GM12873 (cell line): ENCODE measurements at regions not wholly inside any gene's neighbourhood (a gene's known extent, or its start where the extent isn't known, plus 50 kb on each side); places are given as distances from the start of the nearest gene placed in this dataset.

Experiments used
- TF ChIP-seq, protein P1 (sequence below): IDR thresholded peaks from 2 replicates; pipeline ENCODE4 v1.5.1; 2012; ENCODE audit warnings: low read depth, mild to moderate bottlenecking, moderate library complexity, low read length, control low read depth; ENCODE audit not compliant: insufficient read depth; ENCODE audit errors: missing control alignments

GRCh38 chr3:174482541-174482940 lies 376.6 kb upstream of the NAALADL2 start:
- TF ChIP-seq, protein P1, sequence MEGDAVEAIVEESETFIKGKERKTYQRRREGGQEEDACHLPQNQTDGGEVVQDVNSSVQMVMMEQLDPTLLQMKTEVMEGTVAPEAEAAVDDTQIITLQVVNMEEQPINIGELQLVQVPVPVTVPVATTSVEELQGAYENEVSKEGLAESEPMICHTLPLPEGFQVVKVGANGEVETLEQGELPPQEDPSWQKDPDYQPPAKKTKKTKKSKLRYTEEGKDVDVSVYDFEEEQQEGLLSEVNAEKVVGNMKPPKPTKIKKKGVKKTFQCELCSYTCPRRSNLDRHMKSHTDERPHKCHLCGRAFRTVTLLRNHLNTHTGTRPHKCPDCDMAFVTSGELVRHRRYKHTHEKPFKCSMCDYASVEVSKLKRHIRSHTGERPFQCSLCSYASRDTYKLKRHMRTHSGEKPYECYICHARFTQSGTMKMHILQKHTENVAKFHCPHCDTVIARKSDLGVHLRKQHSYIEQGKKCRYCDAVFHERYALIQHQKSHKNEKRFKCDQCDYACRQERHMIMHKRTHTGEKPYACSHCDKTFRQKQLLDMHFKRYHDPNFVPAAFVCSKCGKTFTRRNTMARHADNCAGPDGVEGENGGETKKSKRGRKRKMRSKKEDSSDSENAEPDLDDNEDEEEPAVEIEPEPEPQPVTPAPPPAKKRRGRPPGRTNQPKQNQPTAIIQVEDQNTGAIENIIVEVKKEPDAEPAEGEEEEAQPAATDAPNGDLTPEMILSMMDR: no peak

DNA sequence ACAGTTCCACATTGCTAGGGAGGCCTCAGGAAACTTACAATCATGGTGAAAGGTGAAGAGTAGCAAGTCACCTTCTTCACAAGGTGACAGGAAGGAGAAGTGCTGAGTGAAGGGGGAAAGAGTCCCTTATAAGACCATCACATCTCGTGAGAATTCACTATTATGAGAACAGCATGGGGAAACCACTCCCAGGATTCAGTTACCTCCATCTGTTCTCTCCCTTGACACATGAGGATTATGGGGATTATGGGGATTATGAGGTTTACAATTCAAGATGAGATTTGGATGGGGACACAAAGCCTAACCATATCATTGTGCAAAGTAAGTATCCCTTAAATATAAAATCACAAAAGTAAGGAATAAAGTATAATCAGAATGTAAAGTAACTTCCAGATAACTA lies 375.9 kb upstream of the NAALADL2 start:
- TF ChIP-seq, protein P1: no peak

GRCh38 chr3:174488527-174488926 lies 370.6 kb upstream of the NAALADL2 start:
- TF ChIP-seq, protein P1: no peak

GRCh38 chr3:174495311-174495710 lies 363.8 kb upstream of the NAALADL2 start:
- TF ChIP-seq, protein P1: no peak

GRCh38 chr3:174495928-174496327 lies 363.2 kb upstream of the NAALADL2 start:
- TF ChIP-seq, protein P1: no peak

DNA sequence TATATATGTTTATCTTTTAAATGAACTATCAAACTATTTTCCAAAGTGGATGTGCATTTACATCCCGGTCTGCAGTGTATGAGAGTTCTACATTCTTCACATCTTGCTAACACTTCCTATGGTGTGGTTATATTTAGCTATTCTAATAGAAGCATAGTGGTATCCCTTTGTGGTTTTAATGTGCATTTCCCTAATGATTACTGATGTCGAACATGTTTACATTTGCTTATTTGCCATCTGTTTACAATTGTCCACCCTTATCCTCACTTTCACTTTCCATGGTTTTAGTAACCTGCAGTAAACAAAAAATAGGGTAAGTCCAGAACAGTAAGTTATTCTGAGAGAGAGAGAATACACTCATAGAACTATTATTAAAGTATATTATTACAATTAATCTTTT lies 360.5 kb upstream of the NAALADL2 start:
- TF ChIP-seq, protein P1: no peak

DNA sequence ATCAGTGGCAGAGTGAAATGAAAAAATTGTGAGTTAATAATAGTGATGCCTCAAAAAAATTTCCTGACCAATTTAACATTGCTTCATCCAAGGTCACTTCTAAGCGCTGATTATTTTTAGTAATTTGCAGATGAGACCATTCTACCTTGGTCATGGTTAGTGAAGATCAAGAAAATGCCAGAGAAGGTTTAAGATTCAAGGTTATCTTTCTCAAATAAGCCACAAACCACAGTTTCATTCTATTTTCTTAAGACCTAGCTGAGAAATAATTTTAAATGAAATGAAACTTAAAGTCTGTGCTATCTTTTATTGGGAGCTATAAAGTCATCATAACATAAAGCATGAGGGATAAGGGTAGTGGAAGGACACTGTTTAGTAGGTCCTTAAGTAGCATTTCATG lies 353.9 kb upstream of the NAALADL2 start:
- TF ChIP-seq, protein P1: no peak
